HPDE6-E6E7 (cell line): ENCODE measurements at regions not wholly inside any gene's neighbourhood (a gene's known extent, or its start where the extent isn't known, plus 50 kb on each side); places are given as distances from the start of the nearest gene placed in this dataset.
A peak's percentile ranks its signal among the peaks of the same experiment; 100 is the strongest.

Source experiments
- DNase-seq: peaks from one replicate; pipeline ENCODE4 v3.0.0; 2011; ENCODE audit warnings: missing footprints; ENCODE audit errors: extremely low spot score

- DNase-seq = no peak
These were observed 152.9 kb upstream of the RGMA start for GRCh38 chr15:93241696-93242585.

- no peak for DNase-seq
These were observed 151.0 kb upstream of the RGMA start for GRCh38 chr15:93239993-93240392.

- no peak for DNase-seq
These were observed 150.6 kb upstream of the RGMA start for GRCh38 chr15:93239591-93239990.

- DNase-seq = no peak
These were observed 149.6 kb upstream of the RGMA start for GRCh38 chr15:93238641-93239040.

- DNase-seq = no peak
These were observed 147.1 kb upstream of the RGMA start for GRCh38 chr15:93235926-93236780.

- DNase-seq = no peak
These were observed 146.3 kb upstream of the RGMA start for GRCh38 chr15:93235269-93235668.

GRCh38 chr15:93233710-93234109 is 144.7 kb upstream of the RGMA start:
- no peak for DNase-seq

GRCh38 chr15:93232845-93233244 is 143.8 kb upstream of the RGMA start:
- no peak for DNase-seq

- DNase-seq = no peak
These were observed 143.0 kb upstream of the RGMA start for GRCh38 chr15:93231994-93232393.

- no peak for DNase-seq
These were observed 142.4 kb upstream of the RGMA start for GRCh38 chr15:93231261-93231925.

- DNase-seq = no peak
These were observed 139.5 kb upstream of the RGMA start for GRCh38 chr15:93228546-93228945.

GRCh38 chr15:93223803-93224202 is 134.8 kb upstream of the RGMA start:
- DNase-seq = no peak

- no peak for DNase-seq
These were observed 132.7 kb upstream of the RGMA start for GRCh38 chr15:93221759-93222158.

- DNase-seq = no peak
These were observed 130.9 kb upstream of the RGMA start for GRCh38 chr15:93219859-93220420.

- DNase-seq = no peak
These were observed 128.3 kb upstream of the RGMA start for GRCh38 chr15:93217343-93217742.

- no peak for DNase-seq
These were observed 125.1 kb upstream of the RGMA start for GRCh38 chr15:93214106-93214505.

- DNase-seq = no peak
These were observed 124.3 kb upstream of the RGMA start for GRCh38 chr15:93213281-93213680.

GRCh38 chr15:93212578-93212977 is 123.6 kb upstream of the RGMA start:
- DNase-seq = no peak

- peak; percentile 36 for DNase-seq
These were observed 122.0 kb upstream of the RGMA start for GRCh38 chr15:93210995-93211394.

- DNase-seq = no peak
These were observed 120.9 kb upstream of the RGMA start for GRCh38 chr15:93209690-93210445.

- DNase-seq = no peak
These were observed 117.9 kb upstream of the RGMA start for GRCh38 chr15:93206893-93207292.
